GM21447 (cell line): ENCODE measurements at regions not wholly inside any gene's neighbourhood (a gene's known extent, or its start where the extent isn't known, plus 50 kb on each side); places are given as distances from the start of the nearest gene placed in this dataset.

Source experiments
- ATAC-seq: cut with Tn5 transposase; IDR thresholded peaks from one replicate; pipeline ENCODE4 v1.9.1; 2021; ENCODE audit not compliant: unreplicated experiment

DNA sequence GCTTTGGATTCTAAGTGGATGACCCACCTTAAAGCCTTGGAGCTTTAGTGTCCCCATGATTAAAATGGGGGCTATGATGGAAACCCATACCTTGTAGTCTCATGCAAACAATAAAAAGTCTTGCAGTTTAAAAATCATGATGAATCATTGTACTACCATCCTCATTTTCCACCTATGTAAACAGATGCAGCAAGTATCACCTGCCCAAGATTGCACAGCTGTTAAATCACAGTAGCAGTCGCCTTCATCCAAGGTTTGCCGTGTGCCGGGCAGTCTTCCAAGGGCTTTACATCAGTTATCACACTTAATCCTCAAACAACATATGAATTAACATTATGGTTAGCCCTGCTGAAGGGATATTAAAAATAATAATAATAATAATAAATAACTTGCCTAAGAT lies 210.3 kb downstream of the FOXA2 start:
- ATAC-seq, result no peak

DNA sequence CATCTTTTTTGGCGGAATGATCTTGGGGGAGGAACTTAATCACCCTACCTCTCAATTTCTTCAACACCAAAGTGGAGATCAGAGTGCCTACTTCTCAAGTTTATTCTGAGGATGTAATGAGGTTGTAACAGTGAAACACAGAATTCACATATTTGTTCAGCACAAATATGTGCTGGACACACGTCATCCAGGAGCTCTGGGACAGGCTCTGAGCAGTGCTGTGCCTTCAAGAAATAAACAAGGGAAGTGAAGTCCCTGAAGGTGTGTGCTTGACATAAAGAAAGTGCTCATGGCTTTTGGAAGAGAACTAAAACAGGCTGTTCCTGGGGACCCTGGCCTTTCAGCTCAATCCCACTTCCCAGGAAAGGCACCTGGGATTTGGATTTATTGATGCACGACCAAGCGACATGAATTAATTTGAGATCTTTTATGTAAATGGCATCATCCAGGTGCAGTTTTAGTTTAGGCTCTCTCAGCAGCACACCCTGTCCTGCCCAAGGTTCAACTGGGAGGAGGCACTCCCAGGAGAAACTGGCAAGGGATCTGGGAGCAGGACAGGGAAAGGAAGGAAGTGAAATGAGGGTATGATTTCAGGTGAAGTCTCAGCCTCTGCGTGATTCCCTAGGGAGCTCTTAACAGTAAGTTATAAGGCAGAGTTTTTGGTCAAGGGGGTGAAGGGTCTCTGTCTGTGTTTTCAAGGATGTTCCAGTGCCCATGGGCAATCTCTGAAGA lies 211.0 kb downstream of the FOXA2 start:
- ATAC-seq, result no peak

GRCh38 chr20:22371843-22372242 lies 212.5 kb downstream of the FOXA2 start:
- ATAC-seq, result peak; percentile 95

DNA sequence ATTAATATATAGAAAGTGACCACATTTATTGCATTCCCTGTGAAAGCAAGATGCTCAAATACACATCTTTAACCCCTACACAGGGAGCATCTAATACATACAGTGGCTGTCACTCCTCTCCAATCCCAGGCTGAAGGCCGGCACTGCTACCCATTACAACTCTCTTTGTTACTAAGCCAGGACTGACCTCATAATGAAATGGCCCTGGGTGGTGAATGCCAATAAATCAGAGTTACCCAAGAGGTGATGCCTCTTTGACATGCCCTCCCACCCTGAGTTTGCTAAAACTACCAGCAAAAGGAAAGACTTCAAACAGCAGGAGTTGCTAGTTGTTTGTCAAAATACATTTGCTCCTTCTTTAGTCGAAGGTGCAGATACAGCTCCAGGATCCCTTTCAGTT lies 214.2 kb downstream of the FOXA2 start:
- no peak for ATAC-seq

- no peak for ATAC-seq
Measured at GRCh38 chr20:22369100-22369499, 215.3 kb downstream of the FOXA2 start.

GRCh38 chr20:22368235-22368634 lies 216.1 kb downstream of the FOXA2 start:
- ATAC-seq, result no peak

GRCh38 chr20:22366631-22367030 lies 217.7 kb downstream of the FOXA2 start:
- no peak for ATAC-seq

DNA sequence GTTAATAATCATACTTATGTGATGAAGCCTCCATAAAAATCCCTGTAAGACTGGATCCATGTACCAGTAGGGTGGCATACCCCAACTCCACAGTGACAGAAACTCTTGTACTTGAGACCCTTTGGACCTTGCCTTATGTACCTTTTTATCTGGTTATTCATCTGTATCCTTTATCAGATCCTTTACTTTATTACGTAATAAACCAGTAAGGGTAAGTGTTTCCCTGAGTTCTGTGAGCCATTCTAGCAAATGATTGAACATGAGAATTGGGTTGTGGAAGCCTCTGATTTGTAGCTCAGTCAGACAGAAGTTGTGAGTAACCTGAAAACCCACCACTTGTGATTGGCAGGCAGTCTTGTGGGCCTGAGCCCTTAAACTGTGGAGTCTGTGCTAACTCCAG lies 229.7 kb downstream of the FOXA2 start:
- no peak for ATAC-seq

- no peak for ATAC-seq
Measured at GRCh38 chr20:22353586-22353985, 230.8 kb downstream of the FOXA2 start.

DNA sequence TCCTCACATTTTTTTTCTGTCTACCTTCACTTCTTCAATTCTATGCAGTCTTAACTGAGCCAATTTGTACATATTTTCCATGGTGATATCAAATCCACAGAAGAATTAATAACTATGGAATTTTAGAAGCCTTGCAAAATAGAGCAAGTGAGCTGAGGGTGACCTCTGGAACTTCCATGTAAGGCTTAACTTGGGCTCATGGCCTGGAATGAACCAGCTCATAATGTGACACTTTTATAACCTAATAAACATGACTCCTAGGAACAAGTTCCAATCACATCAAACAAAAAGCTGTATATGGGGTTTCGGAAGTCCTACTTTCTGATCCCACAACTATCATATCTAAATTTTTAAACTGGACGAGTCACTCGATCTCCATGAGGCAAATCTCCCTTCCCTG lies 232.4 kb downstream of the FOXA2 start:
- no peak for ATAC-seq

DNA sequence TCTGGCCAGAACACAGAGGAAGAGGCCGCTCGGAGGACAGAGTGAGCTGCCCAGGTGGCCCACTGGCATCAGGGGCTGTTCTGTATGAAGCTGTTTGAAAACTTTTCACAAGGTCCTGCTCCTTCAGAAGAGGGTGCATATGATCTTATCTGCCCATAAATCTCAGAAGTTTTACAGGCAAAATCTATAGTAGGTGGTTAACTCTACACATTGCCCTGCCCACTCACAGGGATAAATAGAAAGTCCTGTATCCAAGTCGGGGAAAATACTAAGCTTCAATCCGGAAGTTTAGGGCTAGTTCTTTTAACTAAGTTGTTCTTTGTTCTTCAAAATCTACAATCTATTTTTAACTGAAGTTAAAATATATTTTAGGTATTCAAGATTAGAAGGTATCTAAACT lies 233.7 kb downstream of the FOXA2 start:
- ATAC-seq, result no peak

GRCh38 chr20:22348010-22348409 lies 236.4 kb downstream of the FOXA2 start:
- ATAC-seq, result no peak

DNA sequence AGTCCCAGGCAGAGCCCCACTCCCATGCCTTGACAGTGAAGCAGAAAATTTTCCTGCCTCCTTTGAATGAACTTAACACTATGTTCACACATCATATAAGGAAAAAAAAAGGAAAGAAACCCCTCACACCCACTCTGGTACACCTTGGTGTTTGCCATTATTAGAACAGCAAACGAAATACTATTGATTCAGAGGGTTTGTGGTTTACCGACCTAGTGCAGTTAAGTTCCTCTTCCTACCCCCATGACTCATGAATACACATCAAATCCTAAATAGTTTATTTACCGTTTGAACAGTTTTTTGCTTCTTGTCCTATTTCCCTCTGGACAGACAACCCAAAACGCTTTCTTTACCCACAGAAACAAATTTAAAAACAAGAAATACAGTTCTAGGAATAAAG lies 237.7 kb downstream of the FOXA2 start:
- no peak for ATAC-seq

- no peak for ATAC-seq
Measured at GRCh38 chr20:22343612-22344011, 240.8 kb downstream of the FOXA2 start.

GRCh38 chr20:22342410-22342809 lies 242.0 kb downstream of the FOXA2 start:
- ATAC-seq, result no peak

DNA sequence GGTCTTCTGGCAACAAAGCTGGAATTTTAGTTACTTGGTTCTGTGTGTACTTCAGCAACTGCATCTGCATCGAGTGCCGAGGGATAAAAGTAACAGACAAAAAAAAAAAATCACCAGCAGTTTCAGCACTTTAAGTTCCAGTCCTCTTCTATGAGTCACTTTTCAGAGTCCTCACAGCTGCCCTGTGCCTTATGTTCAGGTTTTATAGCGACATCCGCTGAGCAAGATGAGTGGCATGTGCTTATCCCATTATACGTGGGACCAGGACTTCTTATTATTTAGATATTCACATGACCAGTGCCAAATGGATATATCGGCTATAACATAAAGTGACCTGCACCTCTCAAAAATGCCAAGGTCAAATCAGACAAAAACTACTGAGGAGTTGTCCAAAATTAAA lies 242.9 kb downstream of the FOXA2 start:
- ATAC-seq, result no peak

DNA sequence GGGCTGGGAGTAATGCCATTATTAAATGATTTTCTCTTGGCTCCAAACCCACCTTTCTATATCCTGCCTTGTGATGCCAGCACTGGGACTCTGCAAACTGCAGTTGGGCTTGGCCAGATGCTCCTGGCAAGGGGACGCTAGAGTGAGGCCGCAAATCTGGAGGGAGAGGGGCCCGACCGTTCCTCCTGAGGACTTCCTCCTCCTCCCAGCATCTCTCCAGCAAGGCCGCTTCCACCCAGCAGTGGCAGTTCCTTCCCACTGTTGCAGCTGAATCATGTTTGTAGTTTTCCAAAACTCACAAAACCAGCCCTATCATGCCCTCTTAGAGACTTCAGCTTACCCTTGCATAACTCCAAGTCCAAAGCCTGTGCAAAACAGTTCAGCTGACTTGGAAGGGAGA lies 244.4 kb downstream of the FOXA2 start:
- ATAC-seq, result no peak

- no peak for ATAC-seq
Measured at GRCh38 chr20:22339091-22339881, 245.1 kb downstream of the FOXA2 start.

GRCh38 chr20:22338140-22338708 lies 246.1 kb downstream of the FOXA2 start:
- no peak for ATAC-seq

GRCh38 chr20:22335210-22335609 lies 249.2 kb downstream of the FOXA2 start:
- ATAC-seq, result no peak

DNA sequence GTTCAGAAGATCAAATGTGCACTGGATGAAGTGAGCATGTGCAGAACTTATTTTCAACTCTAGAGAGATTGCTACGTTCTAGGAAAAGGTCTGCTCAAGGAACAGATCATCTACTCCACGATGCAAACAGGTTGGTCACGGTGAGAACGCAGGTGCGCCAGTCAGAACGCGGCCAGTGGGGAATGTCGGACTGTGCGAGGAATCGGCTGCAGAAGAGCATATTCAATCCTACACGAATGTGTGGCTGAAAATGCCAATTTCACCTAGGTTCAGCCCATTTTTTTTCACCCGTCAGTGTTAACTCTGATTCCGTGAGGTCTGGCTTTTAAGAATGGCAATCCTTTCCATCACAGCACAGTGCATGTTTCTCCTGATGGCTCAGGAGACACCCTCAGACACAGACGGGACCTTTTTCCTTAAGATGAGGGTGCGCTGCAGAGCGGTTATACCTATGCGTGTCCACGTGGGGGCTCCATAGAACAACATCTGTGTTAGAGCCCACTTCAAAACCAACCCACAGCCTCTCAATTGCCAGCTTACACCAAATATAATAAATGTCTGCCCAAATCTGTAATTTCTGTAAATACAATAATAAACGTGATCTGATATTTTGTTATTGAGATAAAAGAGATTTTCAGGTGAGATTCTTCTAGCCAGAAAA lies 250.4 kb downstream of the FOXA2 start:
- no peak for ATAC-seq

DNA sequence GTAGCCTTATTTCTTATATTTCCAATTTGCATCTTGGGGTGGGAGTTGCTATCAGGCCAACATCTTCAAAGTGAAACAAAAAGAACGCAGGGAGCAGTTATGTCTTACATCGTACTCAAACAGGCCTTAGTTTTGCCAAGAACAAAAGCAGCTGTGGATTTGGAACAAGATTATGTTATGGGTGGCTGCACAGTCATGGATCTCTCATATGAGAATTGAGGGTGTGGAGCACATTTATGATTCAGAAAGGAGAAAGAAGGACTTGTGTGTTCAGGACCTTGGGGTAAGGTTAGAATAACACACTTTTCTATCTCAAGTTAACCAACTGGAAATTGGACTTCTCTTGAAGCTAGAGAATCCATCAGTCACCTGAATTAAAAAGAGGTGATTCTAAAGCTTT lies 259.9 kb downstream of the FOXA2 start:
- ATAC-seq, result no peak
